22Rv1 (cell line): ENCODE measurements at regions not wholly inside any gene's neighbourhood (a gene's known extent, or its start where the extent isn't known, plus 50 kb on each side); places are given as distances from the start of the nearest gene placed in this dataset.
"Not testable (repeated sequence)": the region's sequence is repeated elsewhere in the genome, so short reads cannot be mapped to it uniquely, and the experiment has no call there.

Experiments
- H3K27ac ChIP-seq: fragments of 450-650 bp; 2 replicates; pipeline ENCODE4 v1.5.1; 2017
- CTCF ChIP-seq: fragments of 450-650 bp; IDR thresholded peaks from 2 replicates; pipeline ENCODE4 v1.5.1; 2017; ENCODE audit warnings: mild to moderate bottlenecking
- ZFX ChIP-seq: fragments of 450-650 bp; IDR thresholded peaks from 2 replicates; pipeline ENCODE4 v1.6.1; 2017; ENCODE audit warnings: antibody characterized with exemption, borderline replicate concordance

GRCh38 chr5:100682625-100683024, 147.5 kb downstream of the FAM174A start:
- H3K27ac ChIP-seq: no peak overlapping the region
- TF ChIP-seq ZFX (no peak), CTCF (no peak)

GRCh38 chr5:100683881-100684280, 148.7 kb downstream of the FAM174A start:
- no peak overlapping the region for H3K27ac ChIP-seq
- TF ChIP-seq CTCF: no peak
- TF ChIP-seq ZFX: no peak

- H3K27ac ChIP-seq: not testable (repeated sequence)
Observed at GRCh38 chr5:100685122-100685521, 149.9 kb downstream of the FAM174A start.

DNA sequence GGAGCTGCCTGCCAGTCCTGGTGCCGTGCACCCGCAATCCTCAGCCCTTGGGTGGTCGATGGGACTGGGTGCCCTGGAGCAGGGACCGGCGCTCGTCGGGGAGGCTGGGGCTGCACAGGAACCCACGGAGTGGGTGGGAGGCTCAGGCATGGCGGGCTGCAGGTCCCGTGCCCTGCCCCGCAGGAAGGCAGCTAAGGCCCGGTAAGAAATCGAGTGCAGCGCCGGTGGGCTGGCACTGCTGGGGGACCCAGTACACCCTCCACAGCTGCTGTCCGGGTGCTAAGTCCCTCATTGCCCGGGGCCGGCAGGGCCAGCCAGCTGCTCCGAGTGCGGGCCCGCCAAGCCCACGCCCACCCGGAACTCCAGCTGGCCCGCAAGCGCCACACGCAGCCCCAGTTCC, 153.7 kb downstream of the FAM174A start:
- not testable (repeated sequence) for H3K27ac ChIP-seq

GRCh38 chr5:100690036-100690560, 154.9 kb downstream of the FAM174A start:
- TF ChIP-seq CTCF (no peak), ZFX (no peak)
- no peak overlapping the region for H3K27ac ChIP-seq

GRCh38 chr5:100691085-100691484, 155.9 kb downstream of the FAM174A start:
- TF ChIP-seq CTCF (no peak), ZFX (no peak)
- H3K27ac ChIP-seq: no peak overlapping the region

DNA sequence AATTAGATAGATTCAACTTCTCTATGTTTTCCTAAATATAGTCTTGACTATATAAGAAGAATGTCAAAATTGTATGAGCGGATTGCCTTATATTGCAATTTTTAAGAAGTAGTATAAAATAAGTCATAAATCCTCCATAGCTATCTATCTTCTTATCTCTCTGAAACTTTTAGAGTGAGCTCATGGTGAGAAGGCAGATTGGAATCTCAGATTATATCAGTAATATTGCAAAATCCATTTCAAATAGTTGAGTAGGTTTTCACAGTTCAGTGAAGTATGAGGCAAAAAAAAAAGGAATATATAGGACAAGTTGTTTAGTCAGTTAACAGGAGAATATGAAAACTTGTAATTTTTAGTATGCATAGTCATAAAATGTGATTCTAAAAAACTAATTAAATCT, 156.4 kb downstream of the FAM174A start:
- no peak overlapping the region for H3K27ac ChIP-seq
- no peak for TF ChIP-seq CTCF
- no peak for TF ChIP-seq ZFX

DNA sequence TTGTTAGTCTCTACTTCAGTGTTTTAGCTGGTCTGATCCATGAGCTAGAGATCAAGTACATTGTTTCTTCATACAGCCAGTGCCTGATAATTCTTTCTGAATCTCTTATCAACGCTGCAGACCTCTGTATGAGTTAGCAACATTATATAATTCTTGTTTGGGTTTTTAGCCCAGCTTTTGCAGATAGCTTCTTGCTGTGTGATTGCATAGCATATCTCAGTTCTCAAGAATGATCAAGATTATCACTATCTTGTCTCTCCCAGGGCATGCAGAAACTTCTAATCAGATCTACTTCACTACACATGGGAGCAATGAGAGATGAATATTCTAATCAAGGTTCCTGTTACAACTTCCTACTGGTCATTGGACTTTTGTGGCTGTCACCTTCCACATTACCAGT, 158.3 kb downstream of the FAM174A start:
- H3K27ac ChIP-seq: no peak overlapping the region
- no peak for TF ChIP-seq CTCF
- TF ChIP-seq ZFX: no peak
